AG20443 (cell line): ENCODE measurements at regions not wholly inside any gene's neighbourhood (a gene's known extent, or its start where the extent isn't known, plus 50 kb on each side); places are given as distances from the start of the nearest gene placed in this dataset.
"Not testable (repeated sequence)": the region's sequence is repeated elsewhere in the genome, so short reads cannot be mapped to it uniquely, and the experiment has no call there.

Experiments
- DNase-seq: peaks from one replicate; pipeline ENCODE4 v3.0.0; 2012; ENCODE audit warnings: low spot score, mixed read lengths

- no peak for DNase-seq
Measured at GRCh38 chr16:64304396-64304795, 817.5 kb downstream of the CDH11 start.

- no peak for DNase-seq
Measured at GRCh38 chr16:64297863-64298600, 823.8 kb downstream of the CDH11 start.

- DNase-seq, result no peak
Measured at GRCh38 chr16:64295466-64295865, 826.4 kb downstream of the CDH11 start.

- DNase-seq, result no peak
Measured at GRCh38 chr16:64292953-64293352, 828.9 kb downstream of the CDH11 start.

- no peak for DNase-seq
Measured at GRCh38 chr16:64292161-64292560, 829.7 kb downstream of the CDH11 start.

- no peak for DNase-seq
Measured at GRCh38 chr16:64290461-64290860, 831.4 kb downstream of the CDH11 start.

GRCh38 chr16:64287655-64288528, 834.0 kb downstream of the CDH11 start:
- DNase-seq, result no peak

GRCh38 chr16:64282181-64282580, 839.7 kb downstream of the CDH11 start:
- no peak for DNase-seq

- DNase-seq, result no peak
Measured at GRCh38 chr16:64280317-64280716, 841.5 kb downstream of the CDH11 start.

- no peak for DNase-seq
Measured at GRCh38 chr16:64278196-64278595, 843.7 kb downstream of the CDH11 start.

- no peak for DNase-seq
Measured at GRCh38 chr16:64276646-64277045, 845.2 kb downstream of the CDH11 start.

- no peak for DNase-seq
Measured at GRCh38 chr16:64272028-64272427, 849.8 kb downstream of the CDH11 start.

GRCh38 chr16:64269756-64270155, 852.1 kb downstream of the CDH11 start:
- DNase-seq, result no peak

GRCh38 chr16:64265756-64266155, 856.1 kb downstream of the CDH11 start:
- no peak for DNase-seq

- not testable (repeated sequence) for DNase-seq
Measured at GRCh38 chr16:64260631-64261401, 861.0 kb downstream of the CDH11 start.

- DNase-seq, result no peak
Measured at GRCh38 chr16:64254443-64255367, 867.2 kb downstream of the CDH11 start.

GRCh38 chr16:64253525-64253924, 868.3 kb downstream of the CDH11 start:
- DNase-seq, result no peak

- DNase-seq, result no peak
Measured at GRCh38 chr16:64253096-64253495, 868.8 kb downstream of the CDH11 start.

GRCh38 chr16:64251742-64252141, 870.1 kb downstream of the CDH11 start:
- DNase-seq, result no peak

GRCh38 chr16:64250866-64251265, 871.0 kb downstream of the CDH11 start:
- no peak for DNase-seq

GRCh38 chr16:64242492-64242891, 879.4 kb downstream of the CDH11 start:
- no peak for DNase-seq
